ENCODE measurements at regions not wholly inside any gene's neighbourhood (a gene's known extent, or its start where the extent isn't known, plus 50 kb on each side); places are given as distances from the start of the nearest gene placed in this dataset.

GRCh38 chr7:114087653-114088469 is 169.1 kb upstream of the PPP1R3A start:
- no peak for DNase-seq (ENCODE audit: low spot score)
- no peaks in the 10 kb centered on the region for H3K27me3 Mint-ChIP-seq (ENCODE audit: low read depth)
- TF ChIP-seq, protein P1, sequence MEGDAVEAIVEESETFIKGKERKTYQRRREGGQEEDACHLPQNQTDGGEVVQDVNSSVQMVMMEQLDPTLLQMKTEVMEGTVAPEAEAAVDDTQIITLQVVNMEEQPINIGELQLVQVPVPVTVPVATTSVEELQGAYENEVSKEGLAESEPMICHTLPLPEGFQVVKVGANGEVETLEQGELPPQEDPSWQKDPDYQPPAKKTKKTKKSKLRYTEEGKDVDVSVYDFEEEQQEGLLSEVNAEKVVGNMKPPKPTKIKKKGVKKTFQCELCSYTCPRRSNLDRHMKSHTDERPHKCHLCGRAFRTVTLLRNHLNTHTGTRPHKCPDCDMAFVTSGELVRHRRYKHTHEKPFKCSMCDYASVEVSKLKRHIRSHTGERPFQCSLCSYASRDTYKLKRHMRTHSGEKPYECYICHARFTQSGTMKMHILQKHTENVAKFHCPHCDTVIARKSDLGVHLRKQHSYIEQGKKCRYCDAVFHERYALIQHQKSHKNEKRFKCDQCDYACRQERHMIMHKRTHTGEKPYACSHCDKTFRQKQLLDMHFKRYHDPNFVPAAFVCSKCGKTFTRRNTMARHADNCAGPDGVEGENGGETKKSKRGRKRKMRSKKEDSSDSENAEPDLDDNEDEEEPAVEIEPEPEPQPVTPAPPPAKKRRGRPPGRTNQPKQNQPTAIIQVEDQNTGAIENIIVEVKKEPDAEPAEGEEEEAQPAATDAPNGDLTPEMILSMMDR (IDR thresholded peaks at IDR 0.05): peak; percentile 10
- peaks cover 44% of the 10 kb centered on the region for H3K4me1 Mint-ChIP-seq (ENCODE audit: low read depth)
- no peaks in the 10 kb centered on the region for H3K36me3 Mint-ChIP-seq (ENCODE audit: low read depth)
- H3K4me3 Mint-ChIP-seq (ENCODE audit: unreplicated experiment): peak overlapping the region; percentile 99
- no peaks in the 10 kb centered on the region for H3K9me3 Mint-ChIP-seq (ENCODE audit: low read depth)
- H3K27ac Mint-ChIP-seq (ENCODE audit: unreplicated experiment): peak overlapping the region; percentile 49

DNA sequence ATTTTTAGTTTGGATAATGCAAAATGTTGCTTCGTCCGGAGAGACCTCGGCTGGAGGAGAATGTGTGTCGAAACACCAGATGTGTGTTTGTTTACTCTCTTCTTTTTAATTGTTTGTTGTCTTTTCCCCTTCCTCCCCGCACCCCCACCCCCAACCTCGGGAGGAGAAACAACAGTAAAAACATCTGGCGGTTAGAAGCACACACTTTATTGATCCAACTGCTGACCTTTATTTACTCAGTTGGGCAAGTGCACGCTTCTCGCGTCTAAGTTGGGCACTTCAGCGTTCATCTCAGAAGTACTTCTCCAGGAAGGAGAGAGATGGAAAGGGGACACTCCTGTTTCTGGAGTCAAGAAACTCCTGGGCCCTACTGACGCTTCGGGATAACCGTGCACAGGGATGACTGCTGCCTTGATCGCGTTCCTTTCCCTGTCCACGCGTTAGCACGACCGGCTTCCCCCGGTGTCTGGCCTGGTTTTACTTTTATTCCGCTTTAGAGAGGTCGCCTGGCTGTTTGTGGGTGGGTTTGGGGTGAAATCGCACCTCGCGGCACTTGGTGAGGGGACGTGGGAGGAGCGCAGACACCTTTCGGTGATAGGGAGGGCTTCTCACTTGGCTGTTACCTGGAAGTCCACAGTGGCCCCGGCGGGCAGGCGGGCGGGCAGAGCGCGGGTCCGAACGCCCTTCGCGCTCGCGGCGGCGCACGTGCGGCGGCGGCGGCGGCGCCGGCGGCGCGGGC is 168.3 kb upstream of the PPP1R3A start:
- TF ChIP-seq, protein P1 (IDR thresholded peaks at IDR 0.05): no peak
- Mint-ChIP-seq H3K36me3 (ENCODE audit: low read depth) (no peaks in the 10 kb centered on the region), H3K27ac (ENCODE audit: unreplicated experiment) (peak overlapping the region; percentile 91), H3K4me3 (ENCODE audit: unreplicated experiment) (peak overlapping the region; percentile 99), H3K27me3 (ENCODE audit: low read depth) (no peaks in the 10 kb centered on the region), H3K9me3 (ENCODE audit: low read depth) (no peaks in the 10 kb centered on the region), H3K4me1 (ENCODE audit: low read depth) (peaks cover 48% of the 10 kb centered on the region)
- no peak for DNase-seq (ENCODE audit: low spot score)

- TF ChIP-seq, protein P1 (IDR thresholded peaks at IDR 0.05): peak; percentile 6
- peaks cover 53% of the 10 kb centered on the region for H3K4me1 Mint-ChIP-seq (ENCODE audit: low read depth)
- H3K36me3 Mint-ChIP-seq (ENCODE audit: low read depth): no peaks in the 10 kb centered on the region
- H3K4me3 Mint-ChIP-seq (ENCODE audit: unreplicated experiment): peak overlapping the region; percentile 99
- H3K9me3 Mint-ChIP-seq (ENCODE audit: low read depth): no peaks in the 10 kb centered on the region
- H3K27me3 Mint-ChIP-seq (ENCODE audit: low read depth): no peaks in the 10 kb centered on the region
- DNase-seq (ENCODE audit: low spot score): no peak
- peak overlapping the region; percentile 91 for H3K27ac Mint-ChIP-seq (ENCODE audit: unreplicated experiment)
These were observed 167.7 kb upstream of the PPP1R3A start for GRCh38 chr7:114086537-114086913.

- TF ChIP-seq, protein P1 (IDR thresholded peaks at IDR 0.05): no peak
- Mint-ChIP-seq H3K9me3 (ENCODE audit: low read depth) (no peaks in the 10 kb centered on the region), H3K36me3 (ENCODE audit: low read depth) (no peaks in the 10 kb centered on the region), H3K4me3 (ENCODE audit: unreplicated experiment) (peak overlapping the region; percentile 99), H3K4me1 (ENCODE audit: low read depth) (peaks cover 51% of the 10 kb centered on the region), H3K27me3 (ENCODE audit: low read depth) (no peaks in the 10 kb centered on the region), H3K27ac (ENCODE audit: unreplicated experiment) (peak overlapping the region; percentile 98)
- DNase-seq (ENCODE audit: low spot score): peak; percentile 96
These were observed 167.0 kb upstream of the PPP1R3A start for GRCh38 chr7:114085592-114086501.

GRCh38 chr7:114085313-114085591 is 166.4 kb upstream of the PPP1R3A start:
- Mint-ChIP-seq H3K36me3 (ENCODE audit: low read depth) (no peaks in the 10 kb centered on the region), H3K4me1 (ENCODE audit: low read depth) (peaks cover 56% of the 10 kb centered on the region), H3K27me3 (ENCODE audit: low read depth) (no peaks in the 10 kb centered on the region), H3K9me3 (ENCODE audit: low read depth) (no peaks in the 10 kb centered on the region), H3K27ac (ENCODE audit: unreplicated experiment) (peak overlapping the region; percentile 98), H3K4me3 (ENCODE audit: unreplicated experiment) (peak overlapping the region; percentile 99)
- DNase-seq (ENCODE audit: low spot score): no peak
- TF ChIP-seq, protein P1 (IDR thresholded peaks at IDR 0.05): no peak

Data from chondrocyte (in vitro differentiated cells).